HEK293 (cell line): ENCODE measurements at regions not wholly inside any gene's neighbourhood (a gene's known extent, or its start where the extent isn't known, plus 50 kb on each side); places are given as distances from the start of the nearest gene placed in this dataset.

Source experiments
- ZBTB17 ChIP-seq: fragments of 450-650 bp; formaldehyde crosslinking; IDR thresholded peaks from 2 replicates; pipeline ENCODE4 v1.5.1; 2016; ENCODE audit warnings: missing biosample characterization, missing genetic modification characterization
- ZBTB20 ChIP-seq: fragments of 450-650 bp; formaldehyde crosslinking; IDR thresholded peaks from 2 replicates; pipeline ENCODE4 v1.5.1; 2016; ENCODE audit warnings: missing biosample characterization, missing genetic modification characterization
- ZNF155 ChIP-seq: fragments of 450-650 bp; formaldehyde crosslinking; IDR thresholded peaks from 2 replicates; pipeline ENCODE4 v1.5.1; 2016; ENCODE audit warnings: missing biosample characterization, missing genetic modification characterization
- ZNF24 ChIP-seq: fragments of 450-650 bp; formaldehyde crosslinking; IDR thresholded peaks from 2 replicates; pipeline ENCODE4 v1.5.1; 2016; ENCODE audit warnings: missing biosample characterization, missing genetic modification characterization
- ZNF248 ChIP-seq: fragments of 450-650 bp; formaldehyde crosslinking; IDR thresholded peaks from 2 replicates; pipeline ENCODE4 v1.5.1; 2017; ENCODE audit warnings: missing biosample characterization, missing genetic modification characterization
- ZNF280D ChIP-seq: fragments of 450-650 bp; formaldehyde crosslinking; IDR thresholded peaks from 2 replicates; pipeline ENCODE4 v1.5.1; 2016; ENCODE audit warnings: missing biosample characterization, missing genetic modification characterization
- ZNF529 ChIP-seq: fragments of 450-650 bp; formaldehyde crosslinking; IDR thresholded peaks from 2 replicates; pipeline ENCODE4 v1.5.1; 2017; ENCODE audit warnings: missing genetic modification characterization, missing biosample characterization; ENCODE audit not compliant: insufficient replicate concordance
- ZNF558 ChIP-seq: fragments of 450-650 bp; formaldehyde crosslinking; IDR thresholded peaks from 2 replicates; pipeline ENCODE4 v1.5.1; 2016; ENCODE audit warnings: missing biosample characterization, missing genetic modification characterization
- ZNF621 ChIP-seq: fragments of 450-650 bp; formaldehyde crosslinking; IDR thresholded peaks from 2 replicates; pipeline ENCODE4 v1.5.1; 2017; ENCODE audit warnings: missing biosample characterization, missing genetic modification characterization
- ZNF645 ChIP-seq: fragments of 450-650 bp; formaldehyde crosslinking; IDR thresholded peaks from 2 replicates; pipeline ENCODE4; 2016; ENCODE audit warnings: missing biosample characterization, missing genetic modification characterization
- ZNF830 ChIP-seq: fragments of 450-650 bp; IDR thresholded peaks from 2 replicates; pipeline ENCODE4 v1.5.0; 2018; ENCODE audit warnings: missing biosample characterization, missing genetic modification characterization, low read depth, mild to moderate bottlenecking, moderate library complexity
- TF ChIP-seq, protein P1 (sequence below): fragments of 450-650 bp; formaldehyde crosslinking; IDR thresholded peaks from 2 replicates; pipeline ENCODE4 v1.5.1; 2016; ENCODE audit warnings: missing biosample characterization, missing genetic modification characterization
- TF ChIP-seq, protein P2 (sequence below): fragments of 450-650 bp; formaldehyde crosslinking; IDR thresholded peaks from 2 replicates; pipeline ENCODE4 v1.5.1; 2016; ENCODE audit warnings: missing biosample characterization, missing genetic modification characterization, low read depth

DNA sequence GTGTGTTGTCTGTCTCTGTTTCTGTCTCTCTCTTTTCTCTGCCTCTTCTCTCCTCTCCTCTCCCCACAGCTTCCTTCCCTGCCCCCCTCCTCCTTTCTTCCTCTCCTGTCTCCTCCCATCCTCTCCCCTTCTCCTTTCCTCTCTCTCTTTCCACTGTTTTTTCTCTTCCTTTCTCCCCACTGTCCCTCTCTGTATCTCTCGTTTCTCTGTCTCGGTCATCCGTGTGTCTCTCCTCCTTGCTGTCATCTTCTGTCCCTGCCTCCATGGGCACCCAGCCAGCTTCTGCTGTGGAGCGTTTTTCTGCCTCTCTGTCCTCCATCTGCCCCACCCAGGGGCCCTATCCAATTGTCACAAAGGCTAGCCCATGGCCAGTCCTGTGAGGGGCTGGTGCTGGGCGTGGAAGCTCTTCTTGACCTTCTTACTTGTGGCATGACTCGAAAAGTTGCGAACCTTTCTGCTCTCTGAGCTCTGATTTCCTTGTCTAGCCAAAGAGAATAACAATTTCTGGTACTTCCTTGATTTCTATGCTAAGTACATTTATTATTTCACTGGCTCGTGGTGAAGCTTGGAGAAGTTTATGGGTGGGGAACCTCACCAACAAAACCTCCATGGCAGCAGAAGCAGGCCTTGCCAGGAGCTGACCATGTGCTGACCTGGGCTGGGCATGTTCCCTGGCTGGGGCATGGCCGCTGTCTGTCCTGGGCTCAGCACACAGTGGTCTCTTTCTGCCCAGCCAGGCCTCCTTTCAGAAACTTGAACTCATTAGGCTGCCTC is 69.3 kb downstream of the CEBPB start:
- TF ChIP-seq, protein P1, sequence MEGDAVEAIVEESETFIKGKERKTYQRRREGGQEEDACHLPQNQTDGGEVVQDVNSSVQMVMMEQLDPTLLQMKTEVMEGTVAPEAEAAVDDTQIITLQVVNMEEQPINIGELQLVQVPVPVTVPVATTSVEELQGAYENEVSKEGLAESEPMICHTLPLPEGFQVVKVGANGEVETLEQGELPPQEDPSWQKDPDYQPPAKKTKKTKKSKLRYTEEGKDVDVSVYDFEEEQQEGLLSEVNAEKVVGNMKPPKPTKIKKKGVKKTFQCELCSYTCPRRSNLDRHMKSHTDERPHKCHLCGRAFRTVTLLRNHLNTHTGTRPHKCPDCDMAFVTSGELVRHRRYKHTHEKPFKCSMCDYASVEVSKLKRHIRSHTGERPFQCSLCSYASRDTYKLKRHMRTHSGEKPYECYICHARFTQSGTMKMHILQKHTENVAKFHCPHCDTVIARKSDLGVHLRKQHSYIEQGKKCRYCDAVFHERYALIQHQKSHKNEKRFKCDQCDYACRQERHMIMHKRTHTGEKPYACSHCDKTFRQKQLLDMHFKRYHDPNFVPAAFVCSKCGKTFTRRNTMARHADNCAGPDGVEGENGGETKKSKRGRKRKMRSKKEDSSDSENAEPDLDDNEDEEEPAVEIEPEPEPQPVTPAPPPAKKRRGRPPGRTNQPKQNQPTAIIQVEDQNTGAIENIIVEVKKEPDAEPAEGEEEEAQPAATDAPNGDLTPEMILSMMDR (tag by site-specific recombination), result no peak
- TF ChIP-seq ZNF280D (tag by site-specific recombination) (no peak), ZBTB17 (tag by site-specific recombination) (peak; percentile 63; the same call in 1 of the 2 replicates), ZNF645 (tag by site-specific recombination) (no peak), ZNF621 (tag by site-specific recombination) (no peak), ZNF24 (tag by site-specific recombination) (no peak), ZNF248 (tag by site-specific recombination) (no peak), ZNF155 (tag by site-specific recombination) (no peak), ZNF830 (no peak), ZNF529 (tag by site-specific recombination) (no peak), ZBTB20 (tag by site-specific recombination) (no peak), ZNF558 (tag by site-specific recombination) (no peak)
- TF ChIP-seq, protein P2, sequence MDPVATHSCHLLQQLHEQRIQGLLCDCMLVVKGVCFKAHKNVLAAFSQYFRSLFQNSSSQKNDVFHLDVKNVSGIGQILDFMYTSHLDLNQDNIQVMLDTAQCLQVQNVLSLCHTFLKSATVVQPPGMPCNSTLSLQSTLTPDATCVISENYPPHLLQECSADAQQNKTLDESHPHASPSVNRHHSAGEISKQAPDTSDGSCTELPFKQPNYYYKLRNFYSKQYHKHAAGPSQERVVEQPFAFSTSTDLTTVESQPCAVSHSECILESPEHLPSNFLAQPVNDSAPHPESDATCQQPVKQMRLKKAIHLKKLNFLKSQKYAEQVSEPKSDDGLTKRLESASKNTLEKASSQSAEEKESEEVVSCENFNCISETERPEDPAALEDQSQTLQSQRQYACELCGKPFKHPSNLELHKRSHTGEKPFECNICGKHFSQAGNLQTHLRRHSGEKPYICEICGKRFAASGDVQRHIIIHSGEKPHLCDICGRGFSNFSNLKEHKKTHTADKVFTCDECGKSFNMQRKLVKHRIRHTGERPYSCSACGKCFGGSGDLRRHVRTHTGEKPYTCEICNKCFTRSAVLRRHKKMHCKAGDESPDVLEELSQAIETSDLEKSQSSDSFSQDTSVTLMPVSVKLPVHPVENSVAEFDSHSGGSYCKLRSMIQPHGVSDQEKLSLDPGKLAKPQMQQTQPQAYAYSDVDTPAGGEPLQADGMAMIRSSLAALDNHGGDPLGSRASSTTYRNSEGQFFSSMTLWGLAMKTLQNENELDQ (tag by site-specific recombination), result no peak
